Epithelial cell of proximal tubule (primary cell): ENCODE measurements at regions not wholly inside any gene's neighbourhood (a gene's known extent, or its start where the extent isn't known, plus 50 kb on each side); places are given as distances from the start of the nearest gene placed in this dataset.
"Not testable (repeated sequence)": the region's sequence is repeated elsewhere in the genome, so short reads cannot be mapped to it uniquely, and the experiment has no call there.

ENCODE experiments used
- DNase-seq: peaks from one replicate; pipeline ENCODE4 v3.0.0-alpha.2; 2011; ENCODE audit warnings: low read depth
- H3K4me3 ChIP-seq: 2 replicates; pipeline ENCODE4 v1.5.1; 2011; ENCODE audit warnings: low read depth, mild to moderate bottlenecking, low read length
- CTCF ChIP-seq: conservative IDR thresholded peaks from 2 replicates; pipeline ENCODE4 v1.5.1; 2012; ENCODE audit warnings: low read depth, mild to moderate bottlenecking, low read length

- no peak overlapping the region for H3K4me3 ChIP-seq
- DNase-seq, result no peak
- no peak for TF ChIP-seq CTCF
Measured at GRCh38 chrX:146055733-146056132, 238.1 kb downstream of the SLITRK2 start.

GRCh38 chrX:146056511-146057081 is 239.0 kb downstream of the SLITRK2 start:
- no peak for TF ChIP-seq CTCF
- no peak overlapping the region for H3K4me3 ChIP-seq
- no peak for DNase-seq

GRCh38 chrX:146064156-146064555 is 246.5 kb downstream of the SLITRK2 start:
- no peak overlapping the region for H3K4me3 ChIP-seq
- no peak for DNase-seq
- no peak for TF ChIP-seq CTCF

- no peak overlapping the region for H3K4me3 ChIP-seq
- TF ChIP-seq CTCF, result no peak
- DNase-seq, result no peak
Measured at GRCh38 chrX:146090732-146091131, 273.1 kb downstream of the SLITRK2 start.

- DNase-seq, result no peak
- no peak for TF ChIP-seq CTCF
- H3K4me3 ChIP-seq, result no peak overlapping the region
Measured at GRCh38 chrX:146109362-146109761, 291.7 kb downstream of the SLITRK2 start.

- not testable (repeated sequence) for H3K4me3 ChIP-seq, DNase-seq
Measured at GRCh38 chrX:146119074-146119473, 301.4 kb downstream of the SLITRK2 start.

GRCh38 chrX:146127617-146128016 is 310.0 kb downstream of the SLITRK2 start:
- no peak overlapping the region for H3K4me3 ChIP-seq
- no peak for DNase-seq
- TF ChIP-seq CTCF, result no peak
